ENCODE measurements at regions not wholly inside any gene's neighbourhood (a gene's known extent, or its start where the extent isn't known, plus 50 kb on each side); places are given as distances from the start of the nearest gene placed in this dataset.

GRCh38 chr2:145332210-145332898 is 812.4 kb upstream of the ZEB2 start:
- DNase-seq (ENCODE audit: low read depth in 2 of 3, low spot score in 2 of 3) = no peak

DNA sequence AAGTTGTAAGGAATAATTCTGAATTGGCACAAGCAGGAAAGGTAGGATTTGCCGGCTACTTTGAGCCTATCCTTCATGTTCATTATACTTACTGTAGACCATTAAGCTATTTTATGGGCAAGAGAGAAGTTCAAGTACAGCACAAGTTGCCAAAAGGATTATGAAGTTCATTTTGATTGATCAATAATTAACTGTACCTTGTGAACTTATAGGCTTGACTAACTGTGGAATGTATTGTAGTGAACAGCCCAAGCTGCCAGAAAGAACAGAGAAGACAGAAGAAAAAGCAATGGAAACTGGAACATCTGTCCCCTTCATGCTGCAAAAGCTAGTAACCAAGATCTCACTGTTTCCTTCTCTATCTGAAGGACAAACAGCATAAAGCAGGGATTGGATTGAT is 810.1 kb upstream of the ZEB2 start:
- no peak for DNase-seq (ENCODE audit: low read depth in 2 of 3, low spot score in 2 of 3)

DNA sequence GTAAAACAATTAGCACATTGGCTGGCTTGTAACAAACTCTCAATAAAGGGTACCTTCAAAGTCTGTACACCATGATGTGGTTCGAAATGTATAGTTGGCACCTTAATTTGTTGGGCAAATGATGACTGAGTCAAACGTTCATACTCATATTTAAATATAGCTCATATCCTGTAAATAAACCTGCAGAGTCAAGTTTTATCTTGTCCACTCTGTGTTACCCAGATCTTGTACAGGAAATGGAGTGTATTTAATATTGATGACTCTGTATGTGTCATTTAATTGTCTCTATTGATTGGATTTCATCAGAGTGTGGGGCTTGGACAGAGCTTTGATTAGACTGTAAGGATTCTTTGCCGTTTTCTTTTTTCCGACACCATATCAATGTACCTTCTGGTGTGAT is 805.6 kb upstream of the ZEB2 start:
- no peak for DNase-seq (ENCODE audit: low read depth in 2 of 3, low spot score in 2 of 3)

GRCh38 chr2:145324748-145325147 is 804.8 kb upstream of the ZEB2 start:
- DNase-seq (ENCODE audit: low read depth in 2 of 3, low spot score in 2 of 3) = no peak

DNA sequence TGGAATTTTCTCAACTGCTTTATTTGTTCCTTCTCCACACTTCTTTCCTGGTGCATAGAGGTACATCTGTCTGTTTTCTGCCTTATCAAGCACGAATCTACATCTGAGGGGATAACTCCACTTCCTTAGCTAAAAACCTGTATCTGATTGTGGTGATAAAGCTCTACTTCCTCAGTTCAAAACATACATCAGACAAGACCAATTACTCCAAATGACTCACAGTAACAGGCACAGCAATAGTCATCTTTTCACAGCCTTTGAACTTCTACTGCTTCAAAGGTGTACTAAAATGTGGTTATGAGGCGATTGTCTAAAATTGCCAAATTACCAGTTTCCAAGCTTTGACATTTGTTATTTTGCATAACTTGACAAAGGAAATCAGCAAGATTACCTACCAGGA is 803.6 kb upstream of the ZEB2 start:
- no peak for DNase-seq (ENCODE audit: low read depth in 2 of 3, low spot score in 2 of 3)

GRCh38 chr2:145321344-145321743 is 801.4 kb upstream of the ZEB2 start:
- DNase-seq (ENCODE audit: low read depth in 2 of 3, low spot score in 2 of 3) = no peak

- DNase-seq (ENCODE audit: low read depth in 2 of 3, low spot score in 2 of 3) = no peak
These were observed 796.6 kb upstream of the ZEB2 start for GRCh38 chr2:145316496-145316895.

GRCh38 chr2:145315053-145315452 is 795.1 kb upstream of the ZEB2 start:
- DNase-seq (ENCODE audit: low read depth in 2 of 3, low spot score in 2 of 3) = no peak

DNA sequence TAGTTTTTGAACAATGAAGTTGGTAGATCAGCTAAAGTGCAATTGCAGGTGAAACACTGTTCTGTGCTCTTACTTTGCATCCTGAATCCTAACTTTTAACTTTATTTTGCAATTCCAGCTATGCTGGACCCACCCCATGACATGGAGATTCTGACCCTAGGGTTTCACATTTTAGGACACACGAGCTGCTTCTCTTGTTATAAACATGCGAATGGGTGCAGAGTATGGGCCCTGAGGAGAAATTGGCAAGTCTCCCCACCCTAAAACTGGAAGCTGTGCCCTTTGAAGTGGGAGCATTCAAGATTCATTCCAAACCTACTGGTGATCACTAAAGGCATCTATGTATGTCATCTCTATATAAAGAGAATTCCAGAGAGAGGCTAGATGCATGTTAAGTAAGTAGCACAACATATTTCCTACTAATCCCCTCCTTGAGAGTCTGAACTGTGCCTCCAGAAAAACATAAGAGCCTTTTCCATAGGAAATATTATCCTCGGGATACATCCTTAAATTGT is 794.3 kb upstream of the ZEB2 start:
- DNase-seq (ENCODE audit: low read depth in 2 of 3, low spot score in 2 of 3) = no peak

DNA sequence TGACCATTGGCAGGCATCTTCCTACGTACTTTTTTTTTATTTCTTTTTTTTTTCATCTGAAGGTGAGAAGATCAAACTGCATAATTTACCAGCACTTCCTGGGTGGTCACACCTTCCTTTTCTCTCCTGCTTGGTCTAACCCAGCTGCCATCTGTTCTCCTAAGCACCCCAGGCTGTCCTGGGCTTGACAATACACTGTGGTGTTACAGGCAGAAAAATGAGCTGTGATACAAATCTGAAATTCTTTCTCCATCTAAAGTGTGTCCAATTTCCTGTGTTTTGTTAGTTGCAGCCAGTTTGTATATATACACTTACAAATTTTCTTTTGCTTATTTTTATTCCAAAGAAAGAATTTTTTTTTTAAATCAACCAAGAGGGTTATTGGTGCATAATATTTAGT is 786.0 kb upstream of the ZEB2 start:
- DNase-seq (ENCODE audit: low read depth in 2 of 3, low spot score in 2 of 3) = no peak

DNA sequence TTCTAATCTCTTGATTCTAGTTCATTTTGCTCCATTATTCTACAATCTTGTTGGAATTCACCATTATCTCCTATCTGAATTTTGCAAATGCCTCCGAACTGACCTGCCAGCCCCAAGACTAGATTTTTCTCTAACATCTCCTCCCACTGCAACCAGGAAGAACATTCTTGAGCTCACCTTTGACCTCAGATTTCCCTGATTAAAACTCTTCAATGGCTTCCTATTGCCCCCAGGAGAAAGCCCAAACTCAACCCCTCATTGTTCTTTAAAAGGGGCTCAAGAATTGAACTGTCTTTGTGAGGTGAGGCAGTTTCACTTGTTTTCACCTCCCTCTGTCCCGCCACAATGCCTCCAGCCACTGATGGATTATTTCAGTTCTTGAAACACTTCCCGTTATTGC is 784.6 kb upstream of the ZEB2 start:
- no peak for DNase-seq (ENCODE audit: low read depth in 2 of 3, low spot score in 2 of 3)

DNA sequence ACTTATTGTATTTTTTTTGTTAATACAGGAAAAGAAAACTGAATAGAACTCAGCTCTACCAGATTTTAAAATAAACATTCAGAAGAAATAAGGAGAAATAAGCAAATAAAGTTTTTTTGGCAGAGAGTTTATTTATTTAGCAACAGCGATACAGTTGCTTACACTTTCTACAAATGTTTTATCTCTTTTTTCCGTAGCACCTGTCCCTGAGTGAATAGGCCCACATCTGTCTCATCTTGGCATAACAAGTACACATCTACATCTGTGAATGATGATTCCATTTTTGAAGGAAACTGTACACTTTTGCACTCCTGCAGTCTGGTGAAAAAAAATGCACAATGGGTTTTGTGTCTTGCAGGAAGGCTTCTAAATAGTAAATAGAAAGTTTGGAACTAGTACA is 783.6 kb upstream of the ZEB2 start:
- no peak for DNase-seq (ENCODE audit: low read depth in 2 of 3, low spot score in 2 of 3)

GRCh38 chr2:145302886-145303285 is 783.0 kb upstream of the ZEB2 start:
- no peak for DNase-seq (ENCODE audit: low read depth in 2 of 3, low spot score in 2 of 3)

GRCh38 chr2:145302451-145302850 is 782.5 kb upstream of the ZEB2 start:
- no peak for DNase-seq (ENCODE audit: low read depth in 2 of 3, low spot score in 2 of 3)

DNA sequence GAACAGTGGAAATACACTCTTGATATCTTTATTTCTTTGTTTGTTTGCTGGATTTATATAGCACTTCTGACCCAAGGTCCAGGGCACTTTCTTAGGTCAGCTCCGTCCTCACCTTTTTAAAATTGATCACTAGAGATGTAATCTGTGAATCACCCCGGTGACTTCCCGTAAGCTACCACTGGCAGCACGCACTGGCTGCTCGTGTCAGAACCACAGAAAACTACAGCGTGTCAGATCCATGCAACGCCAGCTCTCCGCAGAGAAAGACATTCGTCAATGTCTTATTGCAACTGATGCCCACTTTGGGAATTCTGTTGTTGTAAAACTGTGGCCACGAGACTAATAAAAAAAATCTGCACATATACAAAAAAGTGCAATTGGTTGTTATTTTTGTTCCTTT is 779.4 kb upstream of the ZEB2 start:
- DNase-seq (ENCODE audit: low read depth in 2 of 3, low spot score in 2 of 3) = no peak

- DNase-seq (ENCODE audit: low read depth in 2 of 3, low spot score in 2 of 3) = no peak
These were observed 772.2 kb upstream of the ZEB2 start for GRCh38 chr2:145292166-145292565.

DNA sequence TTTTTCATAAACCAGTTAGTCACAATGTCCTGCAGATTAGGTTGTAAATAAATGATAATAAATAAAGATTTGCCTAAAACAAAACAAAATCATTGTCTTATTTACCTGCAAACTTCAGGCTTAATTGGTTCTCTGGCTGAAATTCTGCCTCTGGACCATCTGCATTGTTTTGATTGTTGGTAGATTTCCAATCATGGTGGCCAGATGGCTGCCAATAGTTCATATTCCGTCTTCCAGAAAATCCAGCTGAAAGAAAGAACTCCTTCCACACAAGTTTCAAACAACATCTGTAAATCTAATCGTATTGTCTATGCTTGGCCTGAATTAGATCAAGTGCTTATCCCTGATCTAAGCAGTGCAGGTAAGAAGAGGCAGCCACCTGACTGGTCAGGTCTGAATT is 771.1 kb upstream of the ZEB2 start:
- DNase-seq (ENCODE audit: low read depth in 2 of 3, low spot score in 2 of 3) = no peak

GRCh38 chr2:145289946-145290345 is 770.0 kb upstream of the ZEB2 start:
- no peak for DNase-seq (ENCODE audit: low read depth in 2 of 3, low spot score in 2 of 3)

GRCh38 chr2:145288650-145289496 is 769.0 kb upstream of the ZEB2 start:
- DNase-seq (ENCODE audit: low read depth in 2 of 3, low spot score in 2 of 3) = no peak

- no peak for DNase-seq (ENCODE audit: low read depth in 2 of 3, low spot score in 2 of 3)
These were observed 767.8 kb upstream of the ZEB2 start for GRCh38 chr2:145287736-145288135.

DNA sequence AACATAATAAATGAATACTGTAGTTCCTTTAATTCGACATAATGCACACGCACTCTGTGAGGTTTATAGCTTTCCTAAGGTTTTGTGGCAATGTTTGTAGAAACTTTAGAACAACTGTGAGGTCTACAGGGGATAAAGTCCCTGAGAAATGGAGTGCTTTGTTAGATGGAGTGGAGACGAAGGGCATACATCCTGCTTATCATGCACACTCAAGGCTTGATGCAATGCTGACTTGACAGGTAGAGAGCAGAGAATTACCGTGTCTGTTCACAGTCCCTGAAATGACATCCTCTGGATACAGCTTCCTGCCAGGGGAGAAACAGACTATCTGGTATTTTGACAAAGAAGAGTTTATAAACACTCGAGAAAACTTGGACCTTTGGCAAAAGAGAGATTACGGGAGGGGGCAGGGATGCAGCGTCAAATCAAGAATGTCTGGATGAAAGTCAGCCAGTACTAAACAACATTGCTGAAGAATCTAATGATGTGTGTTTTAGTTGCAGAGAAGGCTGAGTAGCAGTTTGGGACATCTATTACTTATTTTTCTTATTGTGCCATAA is 766.9 kb upstream of the ZEB2 start:
- no peak for DNase-seq (ENCODE audit: low read depth in 2 of 3, low spot score in 2 of 3)

DNA sequence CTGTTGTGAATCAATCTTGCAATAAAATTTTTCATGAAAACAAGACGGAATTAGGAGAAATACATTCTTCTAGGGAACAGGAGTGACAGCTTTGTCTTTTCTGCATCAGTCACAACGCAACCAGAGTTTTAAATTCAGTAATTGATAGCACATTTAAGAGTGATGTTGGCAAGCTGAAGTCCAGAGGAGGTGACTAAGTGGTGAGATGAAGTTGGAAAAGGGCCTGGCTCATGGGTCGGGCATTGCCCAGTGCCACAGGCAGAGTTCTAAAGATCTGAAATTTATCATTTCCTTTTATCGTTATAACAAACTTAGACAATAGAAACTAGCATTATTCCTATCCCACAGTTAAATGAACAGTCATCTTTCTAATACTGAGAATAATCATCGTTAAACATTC is 764.6 kb upstream of the ZEB2 start:
- DNase-seq (ENCODE audit: low read depth in 2 of 3, low spot score in 2 of 3) = no peak

Measured in activated CD8-positive, alpha-beta memory T cell treated with anti-CD3 and anti-CD28 coated beads for 48 hours (primary cell).